Natural killer cell (primary cell): ENCODE measurements at regions not wholly inside any gene's neighbourhood (a gene's known extent, or its start where the extent isn't known, plus 50 kb on each side); places are given as distances from the start of the nearest gene placed in this dataset.

Experiments
- ATAC-seq, 3 donors: fragments of 150-1000 bp in 2 of 3; fragments of 200-7000 bp in 1 of 3; cut with Tn5 transposase; 1 replicate in 1 of 3; 2 replicates in 2 of 3; pipeline ENCODE4 v1.10.0; 2021; ENCODE audit warnings: mild to moderate bottlenecking in 2 of 3, moderate library complexity in 2 of 3
- DNase-seq, 2 donors: peaks; one replicate each; pipeline versions ENCODE4 v3.0.0 to v3.0.0-alpha.2; 2013 to 2021; ENCODE audit warnings: mixed read lengths in 1 of 2
- H3K27ac ChIP-seq: one replicate; pipeline ENCODE4 v1.5.1; 2013; ENCODE audit warnings: mild to moderate bottlenecking, low read length
- H3K27me3 ChIP-seq: one replicate; pipeline ENCODE4 v1.6.1; 2013; ENCODE audit warnings: low read length; ENCODE audit not compliant: control insufficient read depth, insufficient read depth
- H3K36me3 ChIP-seq: one replicate; pipeline ENCODE4 v1.6.1; 2013; ENCODE audit warnings: low read length; ENCODE audit not compliant: control insufficient read depth, insufficient read depth
- H3K4me1 ChIP-seq: one replicate; pipeline ENCODE4 v1.6.1; 2013; ENCODE audit warnings: low read length; ENCODE audit not compliant: control insufficient read depth, insufficient read depth
- H3K4me3 ChIP-seq: one replicate; pipeline ENCODE4 v1.5.1; 2013; ENCODE audit warnings: low read length
- H3K9me3 ChIP-seq: one replicate; pipeline ENCODE4 v1.6.1; 2013; ENCODE audit warnings: low read length; ENCODE audit not compliant: control insufficient read depth, insufficient read depth
- H3K27ac Mint-ChIP-seq, 2 donors: one replicate each; pipeline ENCODE4 v1.8.0; 2022; ENCODE audit warnings: mild to moderate bottlenecking in 2 of 2, mixed read lengths in 2 of 2, moderate library complexity in 1 of 2
- H3K27me3 Mint-ChIP-seq, 2 donors: one replicate each; pipeline ENCODE4 v1.8.0; 2022; ENCODE audit warnings: low read depth in 2 of 2, mixed read lengths in 2 of 2
- H3K36me3 Mint-ChIP-seq: one replicate; pipeline ENCODE4 v1.8.0; 2022; ENCODE audit warnings: mixed read lengths
- H3K4me1 Mint-ChIP-seq, 2 donors: one replicate each; pipeline ENCODE4 v1.8.0; 2022; ENCODE audit warnings: mixed read lengths in 2 of 2
- H3K4me3 Mint-ChIP-seq: one replicate; pipeline ENCODE4 v1.8.0; 2022; ENCODE audit warnings: mild to moderate bottlenecking, moderate library complexity, mixed read lengths
- H3K9me3 Mint-ChIP-seq, 2 donors: one replicate each; pipeline ENCODE4 v1.8.0; 2022; ENCODE audit warnings: mixed read lengths in 2 of 2
- CTCF ChIP-seq: fragments of 200-600 bp; IDR thresholded peaks from one replicate; pipeline ENCODE4 v1.8.0; 2022; ENCODE audit warnings: antibody characterized with exemption
- WGBS: methylation state at CpG from one replicate; pipeline ENCODE4 v1.1.7; 2013; ENCODE audit warnings: missing lambda C conversion rate; ENCODE audit not compliant: insufficient coverage; 5-methylcytosine and 5-hydroxymethylcytosine counted together
- intact Hi-C: fragments of 100-400 bp; cut with micrococcal nuclease; formaldehyde crosslinking; loops from one replicate; pipeline ENCODE4 v1.14.2; 2022

DNA sequence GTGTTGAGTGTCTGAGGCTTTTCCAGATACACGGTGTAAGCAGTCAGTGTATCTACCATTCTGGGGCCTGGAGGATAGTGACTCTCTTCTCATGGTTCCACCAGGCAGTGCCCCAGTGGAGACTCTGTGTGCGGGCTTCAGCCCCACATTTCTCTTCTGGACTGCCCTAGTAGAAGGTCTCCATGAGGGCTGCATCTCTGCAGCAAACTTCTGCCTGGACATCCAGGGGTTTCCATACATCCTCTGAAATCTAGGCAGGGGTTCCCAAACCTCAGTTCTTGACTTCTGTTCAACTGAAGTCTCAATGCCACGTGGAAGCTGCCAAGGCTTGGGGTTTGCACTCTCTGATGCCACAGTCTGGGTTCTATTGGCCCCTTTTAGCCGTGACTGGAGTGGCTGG lies 256.6 kb upstream of the ITGA1 start:
- H3K4me3 Mint-ChIP-seq, result no peak overlapping the region
- Histone ChIP-seq H3K27me3 (no peaks in the 10 kb centered on the region), H3K4me1 (no peaks in the 10 kb centered on the region), H3K36me3 (no peaks in the 10 kb centered on the region), H3K9me3 (peaks cover 7% of the 10 kb centered on the region), H3K27ac (no peak overlapping the region), H3K4me3 (no peak overlapping the region)
- no peaks in the 10 kb centered on the region for H3K4me1 Mint-ChIP-seq
- no peak for ATAC-seq
- peaks cover 16 to 19% of the 10 kb centered on the region in 2 donors for H3K9me3 Mint-ChIP-seq
- DNase-seq, result no peak
- intact Hi-C loops, result no loop called here
- 71% methylated on average over 4 of the region's 4 CpGs for WGBS
- H3K27me3 Mint-ChIP-seq, result peaks cover 0 to 6% of the 10 kb centered on the region in 2 donors
- no peak overlapping the region for H3K27ac Mint-ChIP-seq
- H3K36me3 Mint-ChIP-seq, result peaks cover 10% of the 10 kb centered on the region
- no peak for TF ChIP-seq CTCF

DNA sequence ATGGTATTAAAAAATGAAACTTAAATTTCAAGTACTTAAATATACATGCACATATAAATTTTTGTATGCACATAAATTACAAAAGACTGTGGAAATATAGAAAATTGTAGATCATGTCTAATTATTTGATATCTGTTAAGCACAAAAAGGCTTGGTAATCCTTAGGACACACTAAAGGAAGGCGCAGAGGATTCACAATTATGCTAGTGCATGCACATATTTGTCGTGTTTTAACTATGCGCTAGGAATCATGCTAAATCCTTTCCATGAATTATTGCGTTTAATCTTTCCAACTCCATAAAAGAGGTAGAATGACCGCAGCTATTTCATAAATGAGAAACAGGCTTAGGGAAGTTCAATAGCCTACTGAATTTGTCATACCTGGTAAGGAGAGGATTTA lies 244.1 kb upstream of the ITGA1 start:
- Histone ChIP-seq H3K9me3 (no peaks in the 10 kb centered on the region), H3K27ac (no peak overlapping the region), H3K27me3 (peaks cover 2% of the 10 kb centered on the region), H3K4me1 (no peaks in the 10 kb centered on the region), H3K36me3 (no peaks in the 10 kb centered on the region), H3K4me3 (no peak overlapping the region)
- Mint-ChIP-seq H3K4me1 (no peaks in the 10 kb centered on the region), H3K27me3 (no peaks in the 10 kb centered on the region), H3K4me3 (no peak overlapping the region), H3K36me3 (no peaks in the 10 kb centered on the region), H3K27ac (no peak overlapping the region), H3K9me3 (no peaks in the 10 kb centered on the region)
- intact Hi-C loops, result no loop called here
- TF ChIP-seq CTCF, result no peak
- no peak for ATAC-seq
- DNase-seq, result no peak
- WGBS, result 88% methylated on average over 4 of the region's 5 CpGs

GRCh38 chr5:52544738-52545137 lies 243.0 kb upstream of the ITGA1 start:
- Mint-ChIP-seq H3K27me3 (no peaks in the 10 kb centered on the region), H3K4me1 (no peaks in the 10 kb centered on the region), H3K4me3 (no peak overlapping the region), H3K36me3 (no peaks in the 10 kb centered on the region), H3K9me3 (peaks cover 0 to 2% of the 10 kb centered on the region in 2 donors), H3K27ac (no peak overlapping the region)
- no peaks in the 10 kb centered on the region for H3K36me3 ChIP-seq
- no peak overlapping the region for H3K4me3 ChIP-seq
- DNase-seq (no peak), ATAC-seq (no peak)
- no peak overlapping the region for H3K27ac ChIP-seq
- TF ChIP-seq CTCF, result no peak
- intact Hi-C loops, result no loop called here
- H3K27me3 ChIP-seq, result peaks cover 2% of the 10 kb centered on the region
- H3K4me1 ChIP-seq, result no peaks in the 10 kb centered on the region
- WGBS, result 88% methylated on average over 4 of the region's 4 CpGs
- no peaks in the 10 kb centered on the region for H3K9me3 ChIP-seq

GRCh38 chr5:52554293-52554692 lies 233.4 kb upstream of the ITGA1 start:
- no peaks in the 10 kb centered on the region for H3K4me1 Mint-ChIP-seq
- Histone ChIP-seq H3K27ac (no peak overlapping the region), H3K27me3 (no peaks in the 10 kb centered on the region), H3K4me1 (no peaks in the 10 kb centered on the region), H3K4me3 (no peak overlapping the region), H3K36me3 (no peaks in the 10 kb centered on the region), H3K9me3 (no peaks in the 10 kb centered on the region)
- H3K4me3 Mint-ChIP-seq, result no peak overlapping the region
- H3K9me3 Mint-ChIP-seq, result peaks cover 5 to 10% of the 10 kb centered on the region in 2 donors
- no peak overlapping the region for H3K27ac Mint-ChIP-seq
- WGBS, result 58% methylated on average over 2 of the region's 2 CpGs
- ATAC-seq (no peak), DNase-seq (no peak)
- no peaks in the 10 kb centered on the region for H3K27me3 Mint-ChIP-seq
- intact Hi-C loops, result no loop called here
- no peak for TF ChIP-seq CTCF
- H3K36me3 Mint-ChIP-seq, result no peaks in the 10 kb centered on the region
